H1 (cell line): ENCODE measurements at regions not wholly inside any gene's neighbourhood (a gene's known extent, or its start where the extent isn't known, plus 50 kb on each side); places are given as distances from the start of the nearest gene placed in this dataset.

ENCODE experiments used
- CTCF ChIA-PET: fragments of 300-600 bp; sonication (Branson Sonifier 250); formaldehyde crosslinking; loops from one replicate; lab custom pipeline; 2021; ENCODE audit not compliant: partially characterized antibody; lab: Charles Lee
- POLR2A ChIA-PET: fragments of 300-600 bp; sonication (Branson Sonifier 250); formaldehyde crosslinking; loops from one replicate; lab custom pipeline; 2021; ENCODE audit warnings: inconsistent platforms; ENCODE audit not compliant: partially characterized antibody; lab: Charles Lee
- DNase-seq, 2 experiments: peaks; one replicate each; pipeline versions ENCODE4 v3.0.0 to v3.0.0-alpha.2; 2010 to 2022; ENCODE audit warnings: low spot score in 2 of 2, low read depth in 1 of 2, mixed read lengths in 1 of 2
- FAIRE-seq: peaks from 2 replicates; lab custom pipeline; 2011; peaks lifted over from hg19 to GRCh38; lab: Jason Lieb, UNC
- H2AFZ ChIP-seq: 2 replicates; pipeline ENCODE4 v1.8.1; 2012; ENCODE audit warnings: low read length, inconsistent platforms
- H2AK5ac ChIP-seq: 2 replicates; pipeline ENCODE4 v1.6.1; 2013; ENCODE audit warnings: low read depth, low read length
- H2BK120ac ChIP-seq: replicated peaks from 2 replicates; pipeline ENCODE3; 2013; ENCODE audit warnings: low read depth, low read length, inconsistent platforms
- H2BK12ac ChIP-seq: 2 replicates; pipeline ENCODE4 v1.6.1; 2013; ENCODE audit warnings: low read depth, low read length
- H2BK15ac ChIP-seq: 2 replicates; pipeline ENCODE4 v1.6.1; 2013; ENCODE audit warnings: low read length
- H2BK20ac ChIP-seq: 2 replicates; pipeline ENCODE4 v1.6.1; 2013; ENCODE audit warnings: low read length
- H2BK5ac ChIP-seq: 2 replicates; pipeline ENCODE4 v1.6.1; 2013; ENCODE audit warnings: low read depth, low read length
- H3K14ac ChIP-seq: 2 replicates; pipeline ENCODE4 v1.6.1; 2013; ENCODE audit warnings: inconsistent platforms; ENCODE audit not compliant: insufficient read length
- H3K18ac ChIP-seq: 2 replicates; pipeline ENCODE4 v1.6.1; 2013; ENCODE audit warnings: low read length; ENCODE audit errors: extremely low read depth
- H3K23ac ChIP-seq: 2 replicates; pipeline ENCODE4 v1.6.1; 2013; ENCODE audit warnings: inconsistent platforms; ENCODE audit not compliant: insufficient read length
- H3K23me2 ChIP-seq: 2 replicates; pipeline ENCODE4 v1.6.1; 2013; ENCODE audit warnings: low read depth, low read length
- H3K27ac ChIP-seq: 2 replicates; pipeline ENCODE4 v1.6.1; 2011; ENCODE audit warnings: low read depth, low read length, inconsistent platforms
- H3K27me3 ChIP-seq, 4 experiments: replicated peaks in 1 of 4; 1 replicate in 1 of 4; 2 replicates in 3 of 4; pipeline versions ENCODE4 v1.6.1 to v1.8.1; 2011 to 2013; ENCODE audit warnings: low read length in 3 of 4, mild to moderate bottlenecking in 3 of 4, inconsistent platforms in 2 of 4, mixed read lengths in 2 of 4, moderate library complexity in 1 of 4; ENCODE audit not compliant: control insufficient read depth in 3 of 4, insufficient read depth in 3 of 4; ENCODE audit errors: extremely low read depth in 1 of 4
- H3K36me3 ChIP-seq, 4 experiments: 2 replicates each; pipeline versions ENCODE4 v1.6.1 to v1.8.1; 2011 to 2013; ENCODE audit warnings: mild to moderate bottlenecking in 4 of 4, low read length in 3 of 4, moderate library complexity in 2 of 4, control low read depth in 1 of 4, inconsistent platforms in 1 of 4; ENCODE audit not compliant: insufficient read depth in 4 of 4, control insufficient read depth in 2 of 4
- H3K4ac ChIP-seq: replicated peaks from 2 replicates; pipeline ENCODE3; 2013; ENCODE audit warnings: low read length, low read depth, mixed read lengths, inconsistent platforms; ENCODE audit not compliant: insufficient read length
- H3K4me1 ChIP-seq, 4 experiments: replicated peaks in 1 of 4; 1 replicate in 1 of 4; 2 replicates in 3 of 4; pipeline versions ENCODE4 v1.6.1 to v1.8.1; 2011 to 2013; ENCODE audit warnings: low read length in 3 of 4, inconsistent platforms in 2 of 4, mixed read lengths in 1 of 4; ENCODE audit not compliant: insufficient read depth in 4 of 4, control insufficient read depth in 3 of 4
- H3K4me2 ChIP-seq, 2 experiments: 2 replicates each; pipeline versions ENCODE4 v1.6.1 to v1.8.1; 2011 to 2013; ENCODE audit warnings: low read depth in 2 of 2, low read length in 2 of 2, control low read depth in 1 of 2, inconsistent platforms in 1 of 2, mild to moderate bottlenecking in 1 of 2; ENCODE audit not compliant: insufficient read depth in 1 of 2
- H3K4me3 ChIP-seq, 4 experiments: fragments of 200-600, 300-600 bp in 1 of 4; sonication (generic), shearing (Covaris generic), sonication (Bioruptor Twin) in 1 of 4; 2 replicates each; pipeline versions ENCODE4 v1.5.1 to v1.8.1; 2011 to 2016; ENCODE audit warnings: low read length in 4 of 4, low read depth in 3 of 4, control low read depth in 2 of 4, inconsistent platforms in 2 of 4, mild to moderate bottlenecking in 2 of 4, mixed read lengths in 1 of 4, moderate library complexity in 1 of 4; ENCODE audit not compliant: insufficient read depth in 2 of 4; ENCODE audit errors: extremely low read depth in 1 of 4
- H3K56ac ChIP-seq: replicated peaks from 2 replicates; pipeline ENCODE3; 2013; ENCODE audit warnings: low read depth, mild to moderate bottlenecking, mixed read lengths, low read length, inconsistent platforms; ENCODE audit not compliant: insufficient read length
- H3K79me1 ChIP-seq: 2 replicates; pipeline ENCODE4 v1.6.1; 2013; ENCODE audit warnings: low read depth, low read length, control low read depth
- H3K79me2 ChIP-seq, 2 experiments: 2 replicates each; pipeline versions ENCODE4 v1.6.1 to v1.8.1; 2012 to 2013; ENCODE audit warnings: low read length in 2 of 2, mild to moderate bottlenecking in 2 of 2, inconsistent platforms in 1 of 2; ENCODE audit not compliant: insufficient read depth in 2 of 2, control insufficient read depth in 1 of 2
- H3K9ac ChIP-seq, 4 experiments: replicated peaks in 1 of 4; 1 replicate in 1 of 4; 2 replicates in 3 of 4; pipeline versions ENCODE4 v1.6.1 to v1.8.1; 2011 to 2013; ENCODE audit warnings: low read depth in 3 of 4, low read length in 3 of 4, control low read depth in 2 of 4, mild to moderate bottlenecking in 2 of 4, moderate library complexity in 2 of 4, inconsistent platforms in 1 of 4; ENCODE audit errors: extremely low read depth in 1 of 4
- H3K9me3 ChIP-seq, 2 experiments: 2 replicates each; pipeline versions ENCODE4 v1.6.1 to v1.8.1; 2012 to 2013; ENCODE audit warnings: mild to moderate bottlenecking in 2 of 2, moderate library complexity in 2 of 2, control low read depth in 1 of 2, inconsistent platforms in 1 of 2, low read depth in 1 of 2, low read length in 1 of 2, mixed read lengths in 1 of 2; ENCODE audit not compliant: insufficient read depth in 2 of 2
- H4K20me1 ChIP-seq, 2 experiments: replicated peaks in 1 of 2; 2 replicates each; pipeline versions ENCODE3 to v1.8.1; 2011 to 2013; ENCODE audit warnings: inconsistent platforms in 2 of 2, low read length in 2 of 2, mild to moderate bottlenecking in 1 of 2; ENCODE audit not compliant: insufficient read depth in 2 of 2, control insufficient read depth in 1 of 2
- H4K5ac ChIP-seq: 2 replicates; pipeline ENCODE4 v1.6.1; 2013; ENCODE audit warnings: low read length, low read depth, mixed read lengths, inconsistent platforms; ENCODE audit not compliant: insufficient read length
- H4K8ac ChIP-seq: 2 replicates; pipeline ENCODE4 v1.8.0; 2013; ENCODE audit warnings: mild to moderate bottlenecking, moderate library complexity, low read length, inconsistent platforms; ENCODE audit not compliant: insufficient read depth; ENCODE audit errors: extremely low read depth
- H4K91ac ChIP-seq: replicated peaks from 2 replicates; pipeline ENCODE3; 2013; ENCODE audit warnings: low read length, mixed read lengths, inconsistent platforms; ENCODE audit not compliant: insufficient read length
- BRCA1 ChIP-seq: IDR thresholded peaks from 2 replicates; pipeline ENCODE4 v1.6.1; 2012; ENCODE audit warnings: low read depth, low read length, improper control_type of control experiment
- CBX5 ChIP-seq: fragments of 300-800, 300-1000 bp; sonication (generic); IDR thresholded peaks from 2 replicates; pipeline ENCODE4 v1.7.1; 2016; ENCODE audit warnings: antibody characterized with exemption, low read length, low read depth
- CHD1 ChIP-seq: IDR thresholded peaks from 2 replicates; pipeline ENCODE4 v1.6.1; 2012; ENCODE audit warnings: low read depth, low read length, improper control_type of control experiment
- CHD2 ChIP-seq: IDR thresholded peaks from 2 replicates; pipeline ENCODE4 v1.6.1; 2012; ENCODE audit warnings: low read length, improper control_type of control experiment
- EGR1 ChIP-seq: IDR thresholded peaks from 2 replicates; pipeline ENCODE4 v1.6.1; 2011; ENCODE audit warnings: low read depth, low read length, borderline replicate concordance
- POLR2A ChIP-seq, 2 experiments: IDR thresholded peaks; 1 replicate in 1 of 2; 2 replicates in 1 of 2; pipeline ENCODE4 v1.6.1; 2011; ENCODE audit warnings: low read depth in 2 of 2, low read length in 2 of 2, mild to moderate bottlenecking in 2 of 2; ENCODE audit errors: control extremely low read depth in 1 of 2
- POLR2AphosphoS5 ChIP-seq: IDR thresholded peaks from 2 replicates; pipeline ENCODE4 v1.6.1; 2011; ENCODE audit warnings: low read depth, low read length
- RNF2 ChIP-seq: fragments of 200-900, 300-1000 bp; sonication (generic); IDR thresholded peaks from 2 replicates; pipeline ENCODE4 v1.7.1; 2016; ENCODE audit warnings: borderline replicate concordance, low read depth, mild to moderate bottlenecking, antibody characterized with exemption, low read length; ENCODE audit not compliant: poor library complexity, severe bottlenecking; ENCODE audit errors: missing control alignments
- RXRA ChIP-seq: IDR thresholded peaks from 2 replicates; pipeline ENCODE4 v1.6.1; 2011; ENCODE audit warnings: low read depth, mild to moderate bottlenecking, low read length, moderate library complexity; ENCODE audit not compliant: insufficient read depth
- SP2 ChIP-seq: IDR thresholded peaks from 2 replicates; pipeline ENCODE4 v1.6.1; 2012; ENCODE audit warnings: mild to moderate bottlenecking, low read length, inconsistent platforms
- SUZ12 ChIP-seq: fragments of 200-600 bp; sonication (generic); IDR thresholded peaks from 2 replicates; pipeline ENCODE4 v1.6.1; 2012; ENCODE audit warnings: mild to moderate bottlenecking, inconsistent platforms, low read length, moderate library complexity, mixed read lengths
- TAF1 ChIP-seq: IDR thresholded peaks from 2 replicates; pipeline ENCODE4 v1.6.1; 2011; ENCODE audit warnings: mild to moderate bottlenecking, low read depth, low read length
- TAF7 ChIP-seq: optimal IDR thresholded peaks from 2 replicates; pipeline ENCODE3; 2011; ENCODE audit warnings: low read depth, mild to moderate bottlenecking, inconsistent platforms, low read length, moderate library complexity, borderline replicate concordance
- TBP ChIP-seq: IDR thresholded peaks from 2 replicates; pipeline ENCODE4 v1.6.1; 2011; ENCODE audit warnings: low read depth, low read length, improper control_type of control experiment
- ZNF274 ChIP-seq: IDR thresholded peaks from 2 replicates; pipeline ENCODE4 v1.7.0; 2012; ENCODE audit warnings: low read length, borderline replicate concordance; ENCODE audit errors: extremely low read depth
- WGBS, 2 experiments: shearing (Covaris generic) in 1 of 2; methylation state at CpG; one replicate each; pipeline versions ENCODE4 v1.1.6 to v1.1.7; 2013 to 2015; ENCODE audit warnings: low lambda C conversion rate in 2 of 2, mixed read lengths in 2 of 2, inconsistent platforms in 1 of 2, low coverage in 1 of 2, missing lambda C conversion rate in 1 of 2; ENCODE audit not compliant: insufficient replicate concordance in 2 of 2, insufficient coverage in 1 of 2, insufficient read length in 1 of 2; ENCODE audit errors: extremely low coverage in 1 of 2, missing lambda C conversion rate in 1 of 2; 5-methylcytosine and 5-hydroxymethylcytosine counted together
- TF ChIP-seq, protein P1 (sequence below): IDR thresholded peaks from 2 replicates; pipeline ENCODE4 v1.6.1; 2012; ENCODE audit warnings: inconsistent platforms

DNA sequence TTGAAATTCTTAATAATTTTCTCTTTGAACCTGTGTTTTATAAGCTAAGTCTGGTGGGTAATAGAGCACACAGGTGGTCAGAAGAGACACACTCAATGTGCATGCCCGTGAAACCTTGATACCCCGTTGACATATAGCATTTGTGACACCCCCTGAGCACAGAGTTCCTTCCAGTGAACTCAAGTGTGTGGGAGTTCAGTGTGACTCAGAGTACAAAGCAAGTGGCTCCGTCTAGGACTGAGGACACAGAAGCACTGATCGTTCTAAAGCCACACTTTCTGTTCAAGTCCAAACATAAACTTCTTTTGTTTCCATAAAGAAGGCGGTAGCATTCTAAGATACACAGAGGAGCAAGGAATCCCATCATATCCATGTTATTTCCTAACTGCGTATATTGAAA, 523.6 kb downstream of the PID1 start:
- H2BK5ac ChIP-seq: no peak overlapping the region
- no peak for TF ChIP-seq BRCA1
- no peak for TF ChIP-seq POLR2AphosphoS5
- no peak for TF ChIP-seq TAF7
- no peak for TF ChIP-seq TAF1
- TF ChIP-seq EGR1: no peak
- no peak for TF ChIP-seq POLR2A (IDR thresholded peaks at IDR 0.05; ENCODE audit: control extremely low read depth in 1 of 2, low read depth in 2 of 2, low read length in 2 of 2)
- no peak for TF ChIP-seq RNF2
- TF ChIP-seq SP2: no peak
- no peak for TF ChIP-seq RXRA
- TF ChIP-seq ZNF274: no peak
- TF ChIP-seq CHD2: no peak
- TF ChIP-seq CBX5: no peak
- TF ChIP-seq, protein P1, sequence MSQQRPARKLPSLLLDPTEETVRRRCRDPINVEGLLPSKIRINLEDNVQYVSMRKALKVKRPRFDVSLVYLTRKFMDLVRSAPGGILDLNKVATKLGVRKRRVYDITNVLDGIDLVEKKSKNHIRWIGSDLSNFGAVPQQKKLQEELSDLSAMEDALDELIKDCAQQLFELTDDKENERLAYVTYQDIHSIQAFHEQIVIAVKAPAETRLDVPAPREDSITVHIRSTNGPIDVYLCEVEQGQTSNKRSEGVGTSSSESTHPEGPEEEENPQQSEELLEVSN: no peak
- TF ChIP-seq CHD1: no peak
- no peak for TF ChIP-seq SUZ12
- no peak for TF ChIP-seq TBP

More for the DNA sequence above, 523.6 kb downstream of the PID1 start:
- no peak overlapping the region for H3K56ac ChIP-seq
- no peaks in the 10 kb centered on the region for H3K79me2 ChIP-seq
- no peak overlapping the region for H2BK120ac ChIP-seq
- H3K23me2 ChIP-seq: no peaks in the 10 kb centered on the region
- H4K20me1 ChIP-seq: no peaks in the 10 kb centered on the region
- ChIA-PET POLR2A (no interaction called here), CTCF (interaction anchor here (0.6 to 2.9 kb wide), 4 partner anchors 11 to 340 kb away, joined by 3 to 20 read pairs (median 6); no protein-coding TSS in a partner anchor)
- no peak overlapping the region for H3K27ac ChIP-seq
- no peaks in the 10 kb centered on the region for H3K36me3 ChIP-seq
- FAIRE-seq: no peak
- H2BK15ac ChIP-seq: no peak overlapping the region
- no peak overlapping the region for H3K9ac ChIP-seq
- H2BK12ac ChIP-seq: no peak overlapping the region
- no peak overlapping the region for H3K4me3 ChIP-seq
- H3K4me2 ChIP-seq: no peak overlapping the region
- 93% methylated on average over 6 of the region's 6 CpGs; no CpG with 5 or more reads in 1 of the 2 experiments for WGBS, 2 experiments
- no peaks in the 10 kb centered on the region for H3K9me3 ChIP-seq
- no peak overlapping the region for H3K4ac ChIP-seq
- H4K5ac ChIP-seq: no peak overlapping the region
- H3K4me1 ChIP-seq: no peaks in the 10 kb centered on the region
- no peak overlapping the region for H3K23ac ChIP-seq
- H2AK5ac ChIP-seq: no peak overlapping the region
- no peak overlapping the region for H4K8ac ChIP-seq
- H3K14ac ChIP-seq: no peak overlapping the region
- no peak for DNase-seq
- no peak overlapping the region for H3K18ac ChIP-seq
- H2AFZ ChIP-seq: no peak overlapping the region
- H3K79me1 ChIP-seq: no peaks in the 10 kb centered on the region
- H2BK20ac ChIP-seq: no peak overlapping the region
- no peak overlapping the region for H4K91ac ChIP-seq
- no peaks in the 10 kb centered on the region for H3K27me3 ChIP-seq
